ENCODE measurements at regions not wholly inside any gene's neighbourhood (a gene's known extent, or its start where the extent isn't known, plus 50 kb on each side); places are given as distances from the start of the nearest gene placed in this dataset.

DNA sequence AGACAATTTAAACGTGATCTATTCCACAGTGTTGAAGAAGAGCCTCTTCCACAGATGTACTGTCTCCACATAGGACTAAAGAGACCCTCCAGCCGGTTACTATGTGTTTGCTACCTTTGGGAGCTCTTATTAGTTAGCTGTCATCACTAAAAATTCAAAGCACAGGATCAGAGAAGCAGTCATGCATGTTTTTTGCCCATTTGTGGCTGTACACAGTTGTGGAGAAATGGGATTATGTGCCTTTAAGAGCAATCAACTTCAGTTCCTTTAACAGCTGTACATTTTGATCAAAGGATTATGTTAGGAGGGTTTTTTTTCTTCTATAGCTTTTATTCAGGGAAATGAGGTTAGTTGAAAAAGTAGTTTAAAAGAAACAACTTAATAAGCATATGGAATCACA, 149.0 kb upstream of the SPOCK3 start:
- TF ChIP-seq ZNF274 (IDR thresholded peaks at IDR 0.05; ENCODE audit: low read depth, low read length) (no peak), SUZ12 (IDR thresholded peaks at IDR 0.05; ENCODE audit: extremely low read depth, insufficient read depth, insufficient read length) (no peak)
